ENCODE measurements at regions not wholly inside any gene's neighbourhood (a gene's known extent, or its start where the extent isn't known, plus 50 kb on each side); places are given as distances from the start of the nearest gene placed in this dataset.

GRCh38 chrX:6472652-6473342, 62.1 kb downstream of the VCX3A start:
- WGBS, 2 donors: 87 to 94% methylated on average over 4 of the region's 4 CpGs
- H3K4me3 ChIP-seq: no peak overlapping the region

GRCh38 chrX:6468706-6469105, 66.2 kb downstream of the VCX3A start:
- DNase-seq (no peak), ATAC-seq (ENCODE audit: low FRiP score in 2 of 2) (no peak)
- no peaks in the 10 kb centered on the region for H3K4me1 ChIP-seq
- H3K9me3 ChIP-seq: no peaks in the 10 kb centered on the region
- 57 to 70% methylated on average over 4 of the region's 4 CpGs for WGBS, 2 donors
- H3K36me3 ChIP-seq: no peaks in the 10 kb centered on the region
- no peaks in the 10 kb centered on the region for H3K27me3 ChIP-seq
- TF ChIP-seq CTCF (IDR thresholded peaks at IDR 0.05) (no peak), EP300 (IDR thresholded peaks at IDR 0.05) (no peak), POLR2A (IDR thresholded peaks at IDR 0.05) (no peak), POLR2AphosphoS5 (IDR thresholded peaks at IDR 0.05) (no peak)
- H3K4me3 ChIP-seq: no peak overlapping the region
- no peak overlapping the region for H3K27ac ChIP-seq

More at GRCh38 chrX:6472652-6473342, 62.1 kb downstream of the VCX3A start:
- no peak for TF ChIP-seq CTCF (IDR thresholded peaks at IDR 0.05)
- TF ChIP-seq EP300 (IDR thresholded peaks at IDR 0.05): no peak
- no peak for TF ChIP-seq POLR2AphosphoS5 (IDR thresholded peaks at IDR 0.05)
- no peak for TF ChIP-seq POLR2A (IDR thresholded peaks at IDR 0.05)
- ATAC-seq (ENCODE audit: low FRiP score in 2 of 2) (no peak), DNase-seq (no peak)
- no peak overlapping the region for H3K27ac ChIP-seq
- no peaks in the 10 kb centered on the region for H3K9me3 ChIP-seq
- H3K4me1 ChIP-seq: no peaks in the 10 kb centered on the region
- H3K36me3 ChIP-seq: no peaks in the 10 kb centered on the region
- H3K27me3 ChIP-seq: no peaks in the 10 kb centered on the region

GRCh38 chrX:6465756-6466155, 69.2 kb downstream of the VCX3A start:
- Histone ChIP-seq H3K27me3 (no peaks in the 10 kb centered on the region), H3K36me3 (no peaks in the 10 kb centered on the region), H3K4me3 (no peak overlapping the region), H3K9me3 (no peaks in the 10 kb centered on the region), H3K4me1 (no peaks in the 10 kb centered on the region), H3K27ac (no peak overlapping the region)
- no peak for DNase-seq
- 75 to 81% methylated on average over 4 of the region's 4 CpGs for WGBS, 2 donors
- no peak for ATAC-seq (ENCODE audit: low FRiP score in 2 of 2)
- TF ChIP-seq CTCF (IDR thresholded peaks at IDR 0.05) (no peak), POLR2AphosphoS5 (IDR thresholded peaks at IDR 0.05) (no peak), POLR2A (IDR thresholded peaks at IDR 0.05) (no peak), EP300 (IDR thresholded peaks at IDR 0.05) (no peak)

GRCh38 chrX:6464726-6465125, 70.2 kb downstream of the VCX3A start:
- 59 to 78% methylated on average over 5 to 6 of the region's 6 CpGs for WGBS, 2 donors
- no peak for ATAC-seq (ENCODE audit: low FRiP score in 2 of 2)

More at GRCh38 chrX:6464726-6465125, 70.2 kb downstream of the VCX3A start:
- Histone ChIP-seq H3K4me3 (no peak overlapping the region), H3K4me1 (no peaks in the 10 kb centered on the region), H3K27ac (no peak overlapping the region), H3K9me3 (no peaks in the 10 kb centered on the region), H3K27me3 (no peaks in the 10 kb centered on the region), H3K36me3 (no peaks in the 10 kb centered on the region)
- DNase-seq: no peak
- TF ChIP-seq CTCF (IDR thresholded peaks at IDR 0.05): no peak
- TF ChIP-seq EP300 (IDR thresholded peaks at IDR 0.05): no peak
- no peak for TF ChIP-seq POLR2A (IDR thresholded peaks at IDR 0.05)
- no peak for TF ChIP-seq POLR2AphosphoS5 (IDR thresholded peaks at IDR 0.05)
